ENCODE measurements at regions not wholly inside any gene's neighbourhood (a gene's known extent, or its start where the extent isn't known, plus 50 kb on each side); places are given as distances from the start of the nearest gene placed in this dataset.

- TF ChIP-seq SUZ12 (IDR thresholded peaks at IDR 0.05; ENCODE audit: extremely low read depth, insufficient read depth, insufficient read length): no peak
- TF ChIP-seq ZNF274 (IDR thresholded peaks at IDR 0.05; ENCODE audit: low read depth, low read length): no peak
- TF ChIP-seq YY1 (IDR thresholded peaks at IDR 0.05; ENCODE audit: insufficient read depth, insufficient read length): no peak
These were observed 121.1 kb upstream of the ACP3 start for GRCh38 chr3:132196113-132196512.

Data from NT2/D1 (cell line).